Ishikawa (cell line): ENCODE measurements at regions not wholly inside any gene's neighbourhood (a gene's known extent, or its start where the extent isn't known, plus 50 kb on each side); places are given as distances from the start of the nearest gene placed in this dataset.

Experiments used
- CEBPB ChIP-seq: IDR thresholded peaks from 2 replicates; pipeline ENCODE4 v1.6.1; 2012
- EGR1 ChIP-seq: IDR thresholded peaks from 2 replicates; pipeline ENCODE4 v1.6.1; 2012
- EP300 ChIP-seq: IDR thresholded peaks from 2 replicates; pipeline ENCODE4 v1.6.1; 2012; ENCODE audit warnings: borderline replicate concordance
- FOXM1 ChIP-seq: IDR thresholded peaks from 2 replicates; pipeline ENCODE4 v1.6.1; 2012; ENCODE audit warnings: low read depth, borderline replicate concordance
- MAX ChIP-seq: IDR thresholded peaks from 2 replicates; pipeline ENCODE4 v1.6.1; 2012
- NFIC ChIP-seq: IDR thresholded peaks from 2 replicates; pipeline ENCODE4 v1.6.1; 2012
- RAD21 ChIP-seq: IDR thresholded peaks from 2 replicates; pipeline ENCODE4 v1.6.1; 2012; ENCODE audit warnings: low read depth
- TAF1 ChIP-seq: IDR thresholded peaks from 2 replicates; pipeline ENCODE4 v1.6.1; 2012; ENCODE audit warnings: low read depth, mild to moderate bottlenecking
- TCF12 ChIP-seq: IDR thresholded peaks from 2 replicates; pipeline ENCODE4 v1.6.1; 2012; ENCODE audit warnings: low read depth
- YY1 ChIP-seq: IDR thresholded peaks from 2 replicates; pipeline ENCODE4 v1.6.1; 2012; ENCODE audit warnings: low read depth
- ZBTB7A ChIP-seq: IDR thresholded peaks from 2 replicates; pipeline ENCODE4 v1.6.1; 2012; ENCODE audit warnings: low read depth
- TF ChIP-seq, protein P1 (sequence below): IDR thresholded peaks from 2 replicates; pipeline ENCODE4 v1.6.1; 2012; ENCODE audit warnings: low read depth, mild to moderate bottlenecking

GRCh38 chr1:166695115-166695514 is 144.2 kb upstream of the POGK start:
- TF ChIP-seq EP300 = no peak
- no peak for TF ChIP-seq TAF1
- TF ChIP-seq, protein P1, sequence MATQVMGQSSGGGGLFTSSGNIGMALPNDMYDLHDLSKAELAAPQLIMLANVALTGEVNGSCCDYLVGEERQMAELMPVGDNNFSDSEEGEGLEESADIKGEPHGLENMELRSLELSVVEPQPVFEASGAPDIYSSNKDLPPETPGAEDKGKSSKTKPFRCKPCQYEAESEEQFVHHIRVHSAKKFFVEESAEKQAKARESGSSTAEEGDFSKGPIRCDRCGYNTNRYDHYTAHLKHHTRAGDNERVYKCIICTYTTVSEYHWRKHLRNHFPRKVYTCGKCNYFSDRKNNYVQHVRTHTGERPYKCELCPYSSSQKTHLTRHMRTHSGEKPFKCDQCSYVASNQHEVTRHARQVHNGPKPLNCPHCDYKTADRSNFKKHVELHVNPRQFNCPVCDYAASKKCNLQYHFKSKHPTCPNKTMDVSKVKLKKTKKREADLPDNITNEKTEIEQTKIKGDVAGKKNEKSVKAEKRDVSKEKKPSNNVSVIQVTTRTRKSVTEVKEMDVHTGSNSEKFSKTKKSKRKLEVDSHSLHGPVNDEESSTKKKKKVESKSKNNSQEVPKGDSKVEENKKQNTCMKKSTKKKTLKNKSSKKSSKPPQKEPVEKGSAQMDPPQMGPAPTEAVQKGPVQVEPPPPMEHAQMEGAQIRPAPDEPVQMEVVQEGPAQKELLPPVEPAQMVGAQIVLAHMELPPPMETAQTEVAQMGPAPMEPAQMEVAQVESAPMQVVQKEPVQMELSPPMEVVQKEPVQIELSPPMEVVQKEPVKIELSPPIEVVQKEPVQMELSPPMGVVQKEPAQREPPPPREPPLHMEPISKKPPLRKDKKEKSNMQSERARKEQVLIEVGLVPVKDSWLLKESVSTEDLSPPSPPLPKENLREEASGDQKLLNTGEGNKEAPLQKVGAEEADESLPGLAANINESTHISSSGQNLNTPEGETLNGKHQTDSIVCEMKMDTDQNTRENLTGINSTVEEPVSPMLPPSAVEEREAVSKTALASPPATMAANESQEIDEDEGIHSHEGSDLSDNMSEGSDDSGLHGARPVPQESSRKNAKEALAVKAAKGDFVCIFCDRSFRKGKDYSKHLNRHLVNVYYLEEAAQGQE = no peak
- no peak for TF ChIP-seq TCF12
- no peak for TF ChIP-seq EGR1
- no peak for TF ChIP-seq FOXM1
- TF ChIP-seq YY1 = no peak
- no peak for TF ChIP-seq RAD21
- TF ChIP-seq NFIC = peak; percentile 47
- no peak for TF ChIP-seq CEBPB
- no peak for TF ChIP-seq ZBTB7A
- TF ChIP-seq MAX = no peak
